SU-DHL-6 (cell line): ENCODE measurements at regions not wholly inside any gene's neighbourhood (a gene's known extent, or its start where the extent isn't known, plus 50 kb on each side); places are given as distances from the start of the nearest gene placed in this dataset.

ENCODE experiments used
- H2AFZ ChIP-seq: fragments of 200-600 bp; sonication (generic); 2 replicates; pipeline ENCODE4 v1.6.1; 2014; ENCODE audit warnings: low read depth, mild to moderate bottlenecking, moderate library complexity, mixed read lengths, antibody characterized with exemption, low read length; ENCODE audit not compliant: severe bottlenecking
- H3F3A ChIP-seq: fragments of 200-600 bp; shearing (Covaris generic); 2 replicates; pipeline ENCODE4 v1.6.0; 2016; ENCODE audit warnings: antibody characterized with exemption, mild to moderate bottlenecking; ENCODE audit not compliant: insufficient read depth
- H3K27ac ChIP-seq: fragments of 200-600 bp; sonication (generic); 2 replicates; pipeline ENCODE4 v1.5.1; 2016; ENCODE audit warnings: low read depth, mild to moderate bottlenecking, low read length, moderate library complexity, mixed read lengths
- H3K27me3 ChIP-seq: fragments of 200-600 bp; sonication (generic), shearing (Covaris generic); 2 replicates; pipeline ENCODE4 v1.6.0; 2014; ENCODE audit warnings: mild to moderate bottlenecking, low read length
- H3K36me3 ChIP-seq: fragments of 200-600 bp; sonication (generic); 2 replicates; pipeline ENCODE4 v1.6.1; 2014; ENCODE audit warnings: mild to moderate bottlenecking, low read length, mixed read lengths
- H3K4me2 ChIP-seq: fragments of 300-600, 200-600 bp; shearing (Covaris generic), sonication (generic); 2 replicates; pipeline ENCODE4 v1.6.0; 2014; ENCODE audit warnings: low read length, low read depth, mild to moderate bottlenecking; ENCODE audit not compliant: poor library complexity, severe bottlenecking
- H3K4me3 ChIP-seq: fragments of 200-600 bp; sonication (generic); 2 replicates; pipeline ENCODE4 v1.5.1; 2014; ENCODE audit warnings: antibody characterized with exemption, low read length, mild to moderate bottlenecking, mixed read lengths; ENCODE audit not compliant: insufficient read depth, poor library complexity, severe bottlenecking
- H3K79me2 ChIP-seq: fragments of 200-600 bp; sonication (generic); 2 replicates; pipeline ENCODE4 v1.6.1; 2014; ENCODE audit warnings: mild to moderate bottlenecking, low read length, moderate library complexity; ENCODE audit not compliant: insufficient read depth
- H3K9ac ChIP-seq: fragments of 200-600 bp; sonication (generic); 2 replicates; pipeline ENCODE4 v1.7.0; 2014; ENCODE audit warnings: mild to moderate bottlenecking, low read length
- H3K9me2 ChIP-seq: fragments of 200-600 bp; sonication (generic); replicated peaks from 2 replicates; pipeline ENCODE4 v1.6.1; 2014; ENCODE audit warnings: low read length; ENCODE audit not compliant: insufficient read depth
- H3K9me3 ChIP-seq: fragments of 200-600 bp; sonication (generic); 2 replicates; pipeline ENCODE4 v1.6.1; 2014; ENCODE audit warnings: low read length, mixed read lengths; ENCODE audit not compliant: insufficient read depth
- H4K20me1 ChIP-seq: fragments of 200-600 bp; sonication (generic); 2 replicates; pipeline ENCODE4 v1.6.1; 2014; ENCODE audit warnings: low read depth, mild to moderate bottlenecking, antibody characterized with exemption, low read length, moderate library complexity, mixed read lengths
- CTCF ChIP-seq: fragments of 200-600 bp; sonication (generic); IDR thresholded peaks from one replicate; pipeline ENCODE4 v1.5.1; 2017; ENCODE audit warnings: antibody characterized with exemption, mild to moderate bottlenecking, low read length, moderate library complexity; ENCODE audit not compliant: insufficient read depth, poor library complexity, severe bottlenecking
- EZH2phosphoT487 ChIP-seq: fragments of 200-600 bp; sonication (generic), shearing (Covaris generic); conservative IDR thresholded peaks from 2 replicates; pipeline ENCODE4 v1.6.1; 2018; ENCODE audit warnings: mild to moderate bottlenecking, antibody characterized with exemption, low read length, moderate library complexity, mixed read lengths

GRCh38 chr2:144796936-144797335 lies 277.0 kb upstream of the ZEB2 start:
- Histone ChIP-seq H2AFZ (no peak overlapping the region), H3K79me2 (no peaks in the 10 kb centered on the region), H3K36me3 (no peaks in the 10 kb centered on the region), H3K9me3 (no peaks in the 10 kb centered on the region), H4K20me1 (no peaks in the 10 kb centered on the region), H3K27ac (no peak overlapping the region), H3F3A (no peaks in the 10 kb centered on the region), H3K9ac (no peak overlapping the region), H3K9me2 (no peaks in the 10 kb centered on the region), H3K4me3 (no peak overlapping the region), H3K27me3 (no peaks in the 10 kb centered on the region), H3K4me2 (no peak overlapping the region)
- TF ChIP-seq EZH2phosphoT487 (no peak), CTCF (no peak)

GRCh38 chr2:144796164-144796563 lies 276.2 kb upstream of the ZEB2 start:
- no peak overlapping the region for H2AFZ ChIP-seq

GRCh38 chr2:144785253-144785652 lies 265.3 kb upstream of the ZEB2 start:
- H3K36me3 ChIP-seq = no peaks in the 10 kb centered on the region
- no peak for TF ChIP-seq EZH2phosphoT487
- TF ChIP-seq CTCF = no peak
- no peak overlapping the region for H3K4me3 ChIP-seq
- H3K9me3 ChIP-seq = no peaks in the 10 kb centered on the region
- no peaks in the 10 kb centered on the region for H4K20me1 ChIP-seq
- H3K27ac ChIP-seq = no peak overlapping the region
- no peaks in the 10 kb centered on the region for H3K9me2 ChIP-seq
- no peak overlapping the region for H3K9ac ChIP-seq
- no peaks in the 10 kb centered on the region for H3K27me3 ChIP-seq
- no peaks in the 10 kb centered on the region for H3K79me2 ChIP-seq
- no peak overlapping the region for H2AFZ ChIP-seq
- no peak overlapping the region for H3K4me2 ChIP-seq
- H3F3A ChIP-seq = no peaks in the 10 kb centered on the region

More at GRCh38 chr2:144796164-144796563, 276.2 kb upstream of the ZEB2 start:
- no peaks in the 10 kb centered on the region for H3K9me2 ChIP-seq
- H3K9ac ChIP-seq = no peak overlapping the region
- H3K27ac ChIP-seq = no peak overlapping the region
- H3K4me2 ChIP-seq = no peak overlapping the region
- no peaks in the 10 kb centered on the region for H3K79me2 ChIP-seq
- no peaks in the 10 kb centered on the region for H3K9me3 ChIP-seq
- no peak overlapping the region for H3K4me3 ChIP-seq
- H3F3A ChIP-seq = no peaks in the 10 kb centered on the region
- no peaks in the 10 kb centered on the region for H3K27me3 ChIP-seq
- no peak for TF ChIP-seq CTCF
- TF ChIP-seq EZH2phosphoT487 = no peak
- H4K20me1 ChIP-seq = no peaks in the 10 kb centered on the region
- no peaks in the 10 kb centered on the region for H3K36me3 ChIP-seq
